K562 (cell line): ENCODE measurements at regions not wholly inside any gene's neighbourhood (a gene's known extent, or its start where the extent isn't known, plus 50 kb on each side); places are given as distances from the start of the nearest gene placed in this dataset.

ENCODE experiments used
- ATAC-seq: fragments of 200-7000 bp; cut with Tn5 transposase; 3 replicates; pipeline ENCODE4 v1.9.1; 2020; ENCODE audit warnings: moderate library complexity
- BruUV-seq: library from RNA; stranded (reverse); fragments of 400-500 nt; replicated peaks from 2 replicates; lab custom pipeline; 2021; lab: Mats Ljungman, UMichigan
- CTCF ChIA-PET: fragments of 300-600 bp; formaldehyde crosslinking; extraction: SDS; loops from one replicate; lab custom pipeline; 2021; ENCODE audit warnings: low intra/inter-chr PET ratio; lab: Yijun Ruan, JAX
- POLR2A ChIA-PET: fragments of 300-600, 350-650 bp; sonication (Branson Sonifier 250); formaldehyde crosslinking; extraction: SDS; loops from one replicate; lab custom pipeline; 2021; ENCODE audit warnings: antibody characterized with exemption, inconsistent platforms; lab: Yijun Ruan, JAX
- DNase-seq, 4 experiments: peaks; one replicate each; pipeline versions ENCODE4 v3.0.0 to v3.0.0-alpha.2; 2011 to 2018; ENCODE audit warnings: low spot score in 3 of 4, mixed read lengths in 3 of 4; ENCODE audit errors: extremely low read depth in 1 of 4
- FAIRE-seq: peaks from 2 replicates; lab custom pipeline; 2011; peaks lifted over from hg19 to GRCh38; lab: Jason Lieb, UNC
- H2AFZ ChIP-seq: 2 replicates; pipeline ENCODE4 v1.6.0; 2011; ENCODE audit warnings: low read depth, low read length, control low read depth, inconsistent platforms
- H3K27ac ChIP-seq: fragments of 200-600 bp; 3 replicates; pipeline ENCODE4 v1.8.0; 2011; ENCODE audit warnings: low read depth, mild to moderate bottlenecking, control low read depth, inconsistent platforms, low read length, moderate library complexity, mixed read lengths; ENCODE audit errors: extremely low read depth
- H3K27me3 ChIP-seq, 2 experiments: fragments of 300-600 bp in 1 of 2; 2 replicates in 1 of 2; 3 replicates in 1 of 2; pipeline versions ENCODE4 v1.6.0 to v1.8.0; 2011; ENCODE audit warnings: inconsistent platforms in 2 of 2, low read length in 2 of 2, mild to moderate bottlenecking in 1 of 2, mixed read lengths in 1 of 2, moderate library complexity in 1 of 2; ENCODE audit not compliant: control insufficient read depth in 2 of 2, insufficient read depth in 2 of 2
- H3K36me3 ChIP-seq: fragments of 300-600 bp; 3 replicates; pipeline ENCODE4 v1.8.0; 2011; ENCODE audit warnings: mild to moderate bottlenecking, low read length, inconsistent platforms; ENCODE audit not compliant: control insufficient read depth, insufficient read depth
- H3K4me1 ChIP-seq, 2 experiments: fragments of 200-600 bp in 1 of 2; replicated peaks in 1 of 2; 2 replicates in 1 of 2; 3 replicates in 1 of 2; pipeline versions ENCODE4 v1.5.1 to v1.8.0; 2011; ENCODE audit warnings: inconsistent platforms in 2 of 2, low read length in 2 of 2, mild to moderate bottlenecking in 1 of 2, mixed read lengths in 1 of 2, moderate library complexity in 1 of 2; ENCODE audit not compliant: control insufficient read depth in 2 of 2, insufficient read depth in 2 of 2
- H3K4me2 ChIP-seq: 2 replicates; pipeline ENCODE4 v1.6.1; 2011; ENCODE audit warnings: low read length, control low read depth, inconsistent platforms, mixed read lengths; ENCODE audit not compliant: insufficient read depth
- H3K4me3 ChIP-seq: fragments of 200-600 bp; sonication (generic), shearing (Covaris generic); 2 replicates; pipeline ENCODE4 v1.5.1; 2016; ENCODE audit warnings: control low read depth, inconsistent platforms
- H3K79me2 ChIP-seq: fragments of 200-600 bp; 3 replicates; pipeline ENCODE4 v1.8.0; 2011; ENCODE audit warnings: low read length, inconsistent platforms; ENCODE audit not compliant: control insufficient read depth, insufficient read depth
- H3K9ac ChIP-seq, 2 experiments: 2 replicates each; pipeline versions ENCODE4 v1.6.0 to v1.6.1; 2011; ENCODE audit warnings: low read depth in 2 of 2, low read length in 2 of 2, control low read depth in 1 of 2, inconsistent platforms in 1 of 2, mild to moderate bottlenecking in 1 of 2, mixed read lengths in 1 of 2; ENCODE audit not compliant: insufficient read depth in 1 of 2
- H3K9me1 ChIP-seq: one replicate; pipeline ENCODE4 v1.6.0; 2011; ENCODE audit warnings: inconsistent platforms, mild to moderate bottlenecking, low read length, moderate library complexity; ENCODE audit not compliant: control insufficient read depth, insufficient read depth
- H3K9me3 ChIP-seq: replicated peaks from 2 replicates; pipeline ENCODE4 v1.5.1; 2011; ENCODE audit warnings: low read depth, low read length, inconsistent platforms; ENCODE audit not compliant: control insufficient read depth, insufficient read depth
- H4K20me1 ChIP-seq: replicated peaks from 2 replicates; pipeline ENCODE4 v1.6.1; 2011; ENCODE audit warnings: low read length, inconsistent platforms, mixed read lengths; ENCODE audit not compliant: control insufficient read depth, insufficient read depth
- KDM1A ChIP-seq, 2 experiments: fragments of 450-650 bp; IDR thresholded peaks; 2 replicates each; pipeline ENCODE4 v1.6.1; 2016; ENCODE audit warnings: mild to moderate bottlenecking in 2 of 2
- ZFPM2 ChIP-seq: fragments of 250-450 bp; sonication (Bioruptor Pico); IDR thresholded peaks from 2 replicates; pipeline ENCODE4 v1.5.1; 2022; ENCODE audit warnings: mild to moderate bottlenecking
- ZNF316 ChIP-seq: fragments of 450-650 bp; IDR thresholded peaks from 2 replicates; pipeline ENCODE4 v1.6.1; 2016
- WGBS: fragments of 100-300 bp; shearing (Covaris generic); methylation state at CpG from one replicate; pipeline ENCODE4 v1.1.6; 2016; ENCODE audit warnings: low coverage, mixed read lengths; ENCODE audit not compliant: insufficient coverage; ENCODE audit errors: missing lambda C conversion rate; 5-methylcytosine and 5-hydroxymethylcytosine counted together
- in situ Hi-C: fragments of 300-500 bp; cut with MboI; formaldehyde crosslinking; loops from 4 replicates; pipeline ENCODE4 v1.15.0; 2018; ENCODE audit warnings: inconsistent platforms, mixed read lengths
- intact Hi-C: fragments of 100-400 bp; cut with micrococcal nuclease; formaldehyde crosslinking; loops from 2 replicates; pipeline ENCODE4 v1.14.2; 2022

- Histone ChIP-seq H3K27me3 (peaks cover 0 to 37% of the 10 kb centered on the region in 2 experiments; a peak in 2 of 5 replicates), H4K20me1 (no peaks in the 10 kb centered on the region; the same call in 1 of the 2 replicates), H3K4me1 (no peaks in the 10 kb centered on the region), H3K9ac (no peak overlapping the region), H3K9me1 (no peaks in the 10 kb centered on the region), H3K27ac (no peak overlapping the region), H2AFZ (no peak overlapping the region), H3K36me3 (no peaks in the 10 kb centered on the region), H3K79me2 (no peaks in the 10 kb centered on the region), H3K4me2 (no peak overlapping the region), H3K4me3 (no peak overlapping the region), H3K9me3 (no peaks in the 10 kb centered on the region)
- DNase-seq (no peak), ATAC-seq (no peak), FAIRE-seq (no peak)
- CTCF ChIA-PET: no interaction called here
- POLR2A ChIA-PET: no interaction called here
- WGBS: 3% methylated on average over 9 of the region's 9 CpGs
- BruUV-seq: no TSS peak
- TF ChIP-seq ZFPM2 (CRISPR knock-in tag): no peak
- TF ChIP-seq, all 486 proteins: peak for 0
- in situ Hi-C loops (no loop called here), intact Hi-C loops (no loop called here)
Measured at GRCh38 chr20:61125076-61125475, 127.0 kb upstream of the CDH4 start.

GRCh38 chr20:61125546-61126180 is 126.4 kb upstream of the CDH4 start:
- 2% methylated on average over 14 of the region's 14 CpGs for WGBS
- H3K9me3 ChIP-seq: no peaks in the 10 kb centered on the region
- ChIA-PET POLR2A (no interaction called here), CTCF (no interaction called here)
- no peak overlapping the region for H3K4me3 ChIP-seq
- H4K20me1 ChIP-seq: no peaks in the 10 kb centered on the region; the same call in 1 of the 2 replicates
- no peaks in the 10 kb centered on the region for H3K4me1 ChIP-seq
- no peak overlapping the region for H3K4me2 ChIP-seq
- peaks cover 0 to 37% of the 10 kb centered on the region in 2 experiments; a peak in 2 of 5 replicates for H3K27me3 ChIP-seq
- intact Hi-C loops (no loop called here), in situ Hi-C loops (no loop called here)
- FAIRE-seq: no peak
- H3K27ac ChIP-seq: no peak overlapping the region
- TF ChIP-seq KDM1A (IDR thresholded peaks at IDR 0.05): no peak
- peak; percentile 10; the same call in 1 of the 2 replicates for TF ChIP-seq ZNF316
- no peak overlapping the region for H2AFZ ChIP-seq
- BruUV-seq: no TSS peak
- no peaks in the 10 kb centered on the region for H3K36me3 ChIP-seq
- no peak overlapping the region for H3K9ac ChIP-seq
- no peak for ATAC-seq
- H3K9me1 ChIP-seq: no peaks in the 10 kb centered on the region
- no peak for DNase-seq
- no peaks in the 10 kb centered on the region for H3K79me2 ChIP-seq
